ENCODE measurements at regions not wholly inside any gene's neighbourhood (a gene's known extent, or its start where the extent isn't known, plus 50 kb on each side); places are given as distances from the start of the nearest gene placed in this dataset.

GRCh38 chr4:38563707-38564495 lies 100.1 kb upstream of the KLF3 start:
- DNase-seq (ENCODE audit: low read depth), result no peak

GRCh38 chr4:38565271-38566199 lies 98.5 kb upstream of the KLF3 start:
- no peak for DNase-seq (ENCODE audit: low read depth)

GRCh38 chr4:38566806-38567398 lies 97.1 kb upstream of the KLF3 start:
- no peak for DNase-seq (ENCODE audit: low read depth)

- DNase-seq (ENCODE audit: low read depth), result no peak
These were observed 96.5 kb upstream of the KLF3 start for GRCh38 chr4:38567457-38567856.

- DNase-seq (ENCODE audit: low read depth), result no peak
These were observed 95.2 kb upstream of the KLF3 start for GRCh38 chr4:38568768-38569167.

- DNase-seq (ENCODE audit: low read depth), result no peak
These were observed 93.2 kb upstream of the KLF3 start for GRCh38 chr4:38570647-38571276.

- DNase-seq (ENCODE audit: low read depth), result no peak
These were observed 91.2 kb upstream of the KLF3 start for GRCh38 chr4:38572793-38573192.

- no peak for DNase-seq (ENCODE audit: low read depth)
These were observed 89.3 kb upstream of the KLF3 start for GRCh38 chr4:38574559-38575333.

- DNase-seq (ENCODE audit: low read depth), result no peak
These were observed 87.2 kb upstream of the KLF3 start for GRCh38 chr4:38576767-38577166.

- DNase-seq (ENCODE audit: low read depth), result no peak
These were observed 86.5 kb upstream of the KLF3 start for GRCh38 chr4:38577462-38577861.

GRCh38 chr4:38581426-38582106 lies 82.4 kb upstream of the KLF3 start:
- no peak for DNase-seq (ENCODE audit: low read depth)

GRCh38 chr4:38582445-38582844 lies 81.6 kb upstream of the KLF3 start:
- DNase-seq (ENCODE audit: low read depth), result no peak

GRCh38 chr4:38582889-38583470 lies 81.0 kb upstream of the KLF3 start:
- no peak for DNase-seq (ENCODE audit: low read depth)

GRCh38 chr4:38585871-38586270 lies 78.1 kb upstream of the KLF3 start:
- DNase-seq (ENCODE audit: low read depth), result no peak

- no peak for DNase-seq (ENCODE audit: low read depth)
These were observed 76.9 kb upstream of the KLF3 start for GRCh38 chr4:38587106-38587505.

GRCh38 chr4:38590046-38590445 lies 74.0 kb upstream of the KLF3 start:
- no peak for DNase-seq (ENCODE audit: low read depth)

- no peak for DNase-seq (ENCODE audit: low read depth)
These were observed 72.2 kb upstream of the KLF3 start for GRCh38 chr4:38591617-38592337.

GRCh38 chr4:38598489-38598888 lies 65.5 kb upstream of the KLF3 start:
- no peak for DNase-seq (ENCODE audit: low read depth)

GRCh38 chr4:38600575-38600974 lies 63.4 kb upstream of the KLF3 start:
- DNase-seq (ENCODE audit: low read depth), result no peak

All from T follicular helper cell (primary cell).